HG02885 (cell line): ENCODE measurements at regions not wholly inside any gene's neighbourhood (a gene's known extent, or its start where the extent isn't known, plus 50 kb on each side); places are given as distances from the start of the nearest gene placed in this dataset.

Source experiments
- ATAC-seq: cut with Tn5 transposase; IDR thresholded peaks from one replicate; pipeline ENCODE4 v1.9.1; 2021; ENCODE audit warnings: mild to moderate bottlenecking; ENCODE audit not compliant: unreplicated experiment, poor library complexity

GRCh38 chr13:55705971-55706370 is 1434.7 kb upstream of the PRR20A start:
- no peak for ATAC-seq

GRCh38 chr13:55714120-55714519 is 1426.6 kb upstream of the PRR20A start:
- ATAC-seq, result no peak

- ATAC-seq, result no peak
These were observed 1413.0 kb upstream of the PRR20A start for GRCh38 chr13:55727683-55728082.

GRCh38 chr13:55728247-55728646 is 1412.5 kb upstream of the PRR20A start:
- ATAC-seq, result no peak

- no peak for ATAC-seq
These were observed 1394.9 kb upstream of the PRR20A start for GRCh38 chr13:55745828-55746227.

- ATAC-seq, result no peak
These were observed 1378.7 kb upstream of the PRR20A start for GRCh38 chr13:55761986-55762385.

GRCh38 chr13:55777612-55778011 is 1363.1 kb upstream of the PRR20A start:
- no peak for ATAC-seq

- no peak for ATAC-seq
These were observed 1356.9 kb upstream of the PRR20A start for GRCh38 chr13:55783841-55784240.

- ATAC-seq, result no peak
These were observed 1352.2 kb upstream of the PRR20A start for GRCh38 chr13:55788548-55788947.

GRCh38 chr13:55792544-55793193 is 1348.0 kb upstream of the PRR20A start:
- ATAC-seq, result no peak

GRCh38 chr13:55815458-55816033 is 1325.2 kb upstream of the PRR20A start:
- ATAC-seq, result no peak

GRCh38 chr13:55816976-55817601 is 1323.6 kb upstream of the PRR20A start:
- ATAC-seq, result no peak

GRCh38 chr13:55820817-55821216 is 1319.9 kb upstream of the PRR20A start:
- no peak for ATAC-seq

- no peak for ATAC-seq
These were observed 1271.1 kb upstream of the PRR20A start for GRCh38 chr13:55869648-55870047.

- ATAC-seq, result no peak
These were observed 1253.2 kb upstream of the PRR20A start for GRCh38 chr13:55887561-55887960.

GRCh38 chr13:55893540-55893939 is 1247.2 kb upstream of the PRR20A start:
- ATAC-seq, result no peak

- no peak for ATAC-seq
These were observed 1203.5 kb upstream of the PRR20A start for GRCh38 chr13:55937180-55937579.

- ATAC-seq, result no peak
These were observed 1192.5 kb upstream of the PRR20A start for GRCh38 chr13:55948175-55948574.

- ATAC-seq, result no peak
These were observed 1176.8 kb upstream of the PRR20A start for GRCh38 chr13:55963934-55964333.

- no peak for ATAC-seq
These were observed 1173.7 kb upstream of the PRR20A start for GRCh38 chr13:55967055-55967454.

GRCh38 chr13:55977436-55977835 is 1163.3 kb upstream of the PRR20A start:
- ATAC-seq, result no peak

- ATAC-seq, result no peak
These were observed 1159.3 kb upstream of the PRR20A start for GRCh38 chr13:55981381-55981780.
